ENCODE measurements at regions not wholly inside any gene's neighbourhood (a gene's known extent, or its start where the extent isn't known, plus 50 kb on each side); places are given as distances from the start of the nearest gene placed in this dataset.

DNA sequence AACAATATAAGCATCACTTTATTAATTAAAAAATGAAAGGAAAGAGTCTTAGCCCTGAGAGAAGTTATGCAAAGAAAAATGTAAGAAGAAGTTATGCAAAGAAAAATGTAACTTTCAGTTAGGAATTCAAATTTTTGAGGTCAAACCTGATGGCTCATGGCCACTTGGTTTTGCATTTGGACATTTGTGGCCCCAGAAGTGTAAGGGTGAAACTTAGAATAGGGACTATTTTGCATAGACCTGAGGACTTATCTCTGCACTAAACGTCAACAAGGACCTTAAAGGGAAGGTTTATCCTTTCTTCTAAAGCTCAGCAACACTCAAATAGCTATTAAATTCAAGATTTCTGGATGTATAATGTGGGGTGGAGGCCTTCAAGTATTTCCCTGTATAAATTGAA is 724.5 kb upstream of the POT1 start:
- TF ChIP-seq, protein P1, sequence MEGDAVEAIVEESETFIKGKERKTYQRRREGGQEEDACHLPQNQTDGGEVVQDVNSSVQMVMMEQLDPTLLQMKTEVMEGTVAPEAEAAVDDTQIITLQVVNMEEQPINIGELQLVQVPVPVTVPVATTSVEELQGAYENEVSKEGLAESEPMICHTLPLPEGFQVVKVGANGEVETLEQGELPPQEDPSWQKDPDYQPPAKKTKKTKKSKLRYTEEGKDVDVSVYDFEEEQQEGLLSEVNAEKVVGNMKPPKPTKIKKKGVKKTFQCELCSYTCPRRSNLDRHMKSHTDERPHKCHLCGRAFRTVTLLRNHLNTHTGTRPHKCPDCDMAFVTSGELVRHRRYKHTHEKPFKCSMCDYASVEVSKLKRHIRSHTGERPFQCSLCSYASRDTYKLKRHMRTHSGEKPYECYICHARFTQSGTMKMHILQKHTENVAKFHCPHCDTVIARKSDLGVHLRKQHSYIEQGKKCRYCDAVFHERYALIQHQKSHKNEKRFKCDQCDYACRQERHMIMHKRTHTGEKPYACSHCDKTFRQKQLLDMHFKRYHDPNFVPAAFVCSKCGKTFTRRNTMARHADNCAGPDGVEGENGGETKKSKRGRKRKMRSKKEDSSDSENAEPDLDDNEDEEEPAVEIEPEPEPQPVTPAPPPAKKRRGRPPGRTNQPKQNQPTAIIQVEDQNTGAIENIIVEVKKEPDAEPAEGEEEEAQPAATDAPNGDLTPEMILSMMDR (IDR thresholded peaks at IDR 0.05; ENCODE audit: low read depth, low read length): no peak
- no peak overlapping the region for H3K4me3 ChIP-seq (ENCODE audit: low read depth, low read length)
- in situ Hi-C loops (cut with HindIII; ENCODE audit: low sequenced_read_pairs): no loop called here
- DNase-seq (ENCODE audit: low read depth, low spot score): no peak

GRCh38 chr7:125651823-125652528 is 722.4 kb upstream of the POT1 start:
- in situ Hi-C loops (cut with HindIII; ENCODE audit: low sequenced_read_pairs): no loop called here
- TF ChIP-seq, protein P1 (IDR thresholded peaks at IDR 0.05; ENCODE audit: low read depth, low read length): no peak
- no peak overlapping the region for H3K4me3 ChIP-seq (ENCODE audit: low read depth, low read length)
- DNase-seq (ENCODE audit: low read depth, low spot score): no peak

- no peak for DNase-seq (ENCODE audit: low read depth, low spot score)
- in situ Hi-C loops (cut with HindIII; ENCODE audit: low sequenced_read_pairs): no loop called here
- H3K4me3 ChIP-seq (ENCODE audit: low read depth, low read length): no peak overlapping the region
- TF ChIP-seq, protein P1 (IDR thresholded peaks at IDR 0.05; ENCODE audit: low read depth, low read length): no peak
Measured at GRCh38 chr7:125648543-125648942, 718.9 kb upstream of the POT1 start.

- H3K4me3 ChIP-seq (ENCODE audit: low read depth, low read length): no peak overlapping the region
- in situ Hi-C loops (cut with HindIII; ENCODE audit: low sequenced_read_pairs): no loop called here
- TF ChIP-seq, protein P1 (IDR thresholded peaks at IDR 0.05; ENCODE audit: low read depth, low read length): no peak
- DNase-seq (ENCODE audit: low read depth, low spot score): no peak
Measured at GRCh38 chr7:125645770-125646169, 716.1 kb upstream of the POT1 start.

GRCh38 chr7:125644109-125644508 is 714.5 kb upstream of the POT1 start:
- no peak overlapping the region for H3K4me3 ChIP-seq (ENCODE audit: low read depth, low read length)
- in situ Hi-C loops (cut with HindIII; ENCODE audit: low sequenced_read_pairs): no loop called here
- DNase-seq (ENCODE audit: low read depth, low spot score): no peak
- TF ChIP-seq, protein P1 (IDR thresholded peaks at IDR 0.05; ENCODE audit: low read depth, low read length): no peak

DNA sequence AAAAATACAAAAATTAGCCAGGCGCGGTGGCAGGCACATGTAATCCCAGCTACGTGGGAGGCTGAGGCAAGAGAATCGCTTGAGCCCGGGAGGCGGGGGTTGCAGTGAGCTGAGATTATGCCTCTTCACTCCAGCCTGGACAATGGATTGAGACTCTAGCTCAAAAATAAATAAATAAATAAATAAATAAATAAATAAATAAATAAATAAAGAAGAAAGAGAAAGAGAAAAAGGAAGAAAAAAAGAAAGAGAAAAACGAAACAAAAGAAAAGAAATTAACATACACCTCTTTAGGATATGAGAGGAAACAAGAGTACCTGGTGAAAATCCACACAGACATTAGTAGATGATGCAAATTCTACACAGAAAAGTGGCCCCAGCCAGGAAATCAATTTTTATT is 713.7 kb upstream of the POT1 start:
- TF ChIP-seq, protein P1 (IDR thresholded peaks at IDR 0.05; ENCODE audit: low read depth, low read length): no peak
- in situ Hi-C loops (cut with HindIII; ENCODE audit: low sequenced_read_pairs): no loop called here
- DNase-seq (ENCODE audit: low read depth, low spot score): no peak
- no peak overlapping the region for H3K4me3 ChIP-seq (ENCODE audit: low read depth, low read length)
